ENCODE measurements at regions not wholly inside any gene's neighbourhood (a gene's known extent, or its start where the extent isn't known, plus 50 kb on each side); places are given as distances from the start of the nearest gene placed in this dataset.

DNA sequence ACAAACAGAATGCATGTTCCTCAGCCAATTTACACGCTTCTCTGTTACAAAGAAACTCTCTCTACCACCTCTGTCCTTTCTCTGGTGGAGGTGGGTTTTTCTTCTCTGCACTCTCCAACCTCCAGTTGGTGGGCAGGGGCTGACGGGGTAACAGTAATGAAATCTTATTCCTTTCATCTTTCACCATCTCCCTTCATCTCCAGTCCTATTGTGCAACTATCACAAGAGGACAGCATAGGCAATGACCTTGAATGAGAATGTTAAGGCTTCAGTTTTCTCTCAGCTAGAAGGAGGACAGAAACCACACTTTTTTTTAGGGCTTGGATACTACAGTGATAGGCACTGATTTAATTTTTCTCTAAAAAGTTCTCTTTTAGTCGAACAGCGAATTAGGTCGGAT is 81.7 kb upstream of the NEUROD1 start:
- no peak for ATAC-seq
- no peak for TF ChIP-seq CSDC2 (CRISPR knock-in tag; IDR thresholded peaks at IDR 0.05)

GRCh38 chr2:181762848-181763247 is 82.5 kb upstream of the NEUROD1 start:
- no peak for TF ChIP-seq ZNF8 (CRISPR knock-in tag; IDR thresholded peaks at IDR 0.05)
- TF ChIP-seq, protein P1, sequence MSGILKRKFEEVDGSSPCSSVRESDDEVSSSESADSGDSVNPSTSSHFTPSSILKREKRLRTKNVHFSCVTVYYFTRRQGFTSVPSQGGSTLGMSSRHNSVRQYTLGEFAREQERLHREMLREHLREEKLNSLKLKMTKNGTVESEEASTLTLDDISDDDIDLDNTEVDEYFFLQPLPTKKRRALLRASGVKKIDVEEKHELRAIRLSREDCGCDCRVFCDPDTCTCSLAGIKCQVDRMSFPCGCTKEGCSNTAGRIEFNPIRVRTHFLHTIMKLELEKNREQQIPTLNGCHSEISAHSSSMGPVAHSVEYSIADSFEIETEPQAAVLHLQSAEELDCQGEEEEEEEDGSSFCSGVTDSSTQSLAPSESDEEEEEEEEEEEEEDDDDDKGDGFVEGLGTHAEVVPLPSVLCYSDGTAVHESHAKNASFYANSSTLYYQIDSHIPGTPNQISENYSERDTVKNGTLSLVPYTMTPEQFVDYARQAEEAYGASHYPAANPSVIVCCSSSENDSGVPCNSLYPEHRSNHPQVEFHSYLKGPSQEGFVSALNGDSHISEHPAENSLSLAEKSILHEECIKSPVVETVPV (CRISPR knock-in tag; IDR thresholded peaks at IDR 0.05) = no peak
- TF ChIP-seq TOX (CRISPR knock-in tag; IDR thresholded peaks at IDR 0.05; ENCODE audit: borderline replicate concordance) = no peak
- ATAC-seq = no peak

DNA sequence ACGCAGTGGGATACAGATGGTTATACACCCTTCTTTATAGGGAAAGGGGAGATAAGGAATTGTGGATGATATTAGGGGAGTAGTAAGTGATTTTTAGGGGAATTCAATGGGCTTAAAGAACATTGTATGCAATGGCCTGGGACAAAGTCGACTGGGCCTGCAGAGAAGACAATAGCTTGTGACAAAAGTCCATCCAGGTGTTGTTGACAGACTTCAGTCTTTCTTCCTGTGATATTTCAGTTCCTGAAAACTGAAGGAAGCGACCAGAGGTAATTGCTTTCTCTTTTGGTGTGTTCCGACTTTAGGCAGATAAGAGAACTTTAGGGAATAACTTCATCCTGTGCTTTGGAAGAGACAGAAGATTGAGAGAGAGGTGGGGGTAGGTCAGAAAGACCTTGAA is 83.1 kb upstream of the NEUROD1 start:
- no peak for ATAC-seq
- TF ChIP-seq, protein P2, sequence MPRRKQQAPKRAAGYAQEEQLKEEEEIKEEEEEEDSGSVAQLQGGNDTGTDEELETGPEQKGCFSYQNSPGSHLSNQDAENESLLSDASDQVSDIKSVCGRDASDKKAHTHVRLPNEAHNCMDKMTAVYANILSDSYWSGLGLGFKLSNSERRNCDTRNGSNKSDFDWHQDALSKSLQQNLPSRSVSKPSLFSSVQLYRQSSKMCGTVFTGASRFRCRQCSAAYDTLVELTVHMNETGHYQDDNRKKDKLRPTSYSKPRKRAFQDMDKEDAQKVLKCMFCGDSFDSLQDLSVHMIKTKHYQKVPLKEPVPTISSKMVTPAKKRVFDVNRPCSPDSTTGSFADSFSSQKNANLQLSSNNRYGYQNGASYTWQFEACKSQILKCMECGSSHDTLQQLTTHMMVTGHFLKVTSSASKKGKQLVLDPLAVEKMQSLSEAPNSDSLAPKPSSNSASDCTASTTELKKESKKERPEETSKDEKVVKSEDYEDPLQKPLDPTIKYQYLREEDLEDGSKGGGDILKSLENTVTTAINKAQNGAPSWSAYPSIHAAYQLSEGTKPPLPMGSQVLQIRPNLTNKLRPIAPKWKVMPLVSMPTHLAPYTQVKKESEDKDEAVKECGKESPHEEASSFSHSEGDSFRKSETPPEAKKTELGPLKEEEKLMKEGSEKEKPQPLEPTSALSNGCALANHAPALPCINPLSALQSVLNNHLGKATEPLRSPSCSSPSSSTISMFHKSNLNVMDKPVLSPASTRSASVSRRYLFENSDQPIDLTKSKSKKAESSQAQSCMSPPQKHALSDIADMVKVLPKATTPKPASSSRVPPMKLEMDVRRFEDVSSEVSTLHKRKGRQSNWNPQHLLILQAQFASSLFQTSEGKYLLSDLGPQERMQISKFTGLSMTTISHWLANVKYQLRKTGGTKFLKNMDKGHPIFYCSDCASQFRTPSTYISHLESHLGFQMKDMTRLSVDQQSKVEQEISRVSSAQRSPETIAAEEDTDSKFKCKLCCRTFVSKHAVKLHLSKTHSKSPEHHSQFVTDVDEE (CRISPR knock-in tag; IDR thresholded peaks at IDR 0.05) = no peak
- no peak for TF ChIP-seq PPARA (CRISPR knock-in tag; IDR thresholded peaks at IDR 0.05; ENCODE audit: borderline replicate concordance)
- TF ChIP-seq, protein P1 (CRISPR knock-in tag; IDR thresholded peaks at IDR 0.05) = no peak
- no peak for TF ChIP-seq ZNF8 (CRISPR knock-in tag; IDR thresholded peaks at IDR 0.05)
- no peak for TF ChIP-seq TOX (CRISPR knock-in tag; IDR thresholded peaks at IDR 0.05; ENCODE audit: borderline replicate concordance)
- no peak for TF ChIP-seq ESRRG (CRISPR knock-in tag; IDR thresholded peaks at IDR 0.05)
- TF ChIP-seq ISL1 (CRISPR knock-in tag; IDR thresholded peaks at IDR 0.05) = no peak
- no peak for TF ChIP-seq TCF4 (CRISPR knock-in tag; IDR thresholded peaks at IDR 0.05; ENCODE audit: borderline replicate concordance)
- TF ChIP-seq ZFP30 (CRISPR knock-in tag; IDR thresholded peaks at IDR 0.05) = no peak
- no peak for TF ChIP-seq GLIS3 (CRISPR knock-in tag; IDR thresholded peaks at IDR 0.05)
- no peak for TF ChIP-seq ZFP3 (CRISPR knock-in tag; IDR thresholded peaks at IDR 0.05)
- no peak for TF ChIP-seq ZNF565 (CRISPR knock-in tag; conservative IDR thresholded peaks at IDR 0.05; ENCODE audit: low read depth)
- TF ChIP-seq, protein P3, sequence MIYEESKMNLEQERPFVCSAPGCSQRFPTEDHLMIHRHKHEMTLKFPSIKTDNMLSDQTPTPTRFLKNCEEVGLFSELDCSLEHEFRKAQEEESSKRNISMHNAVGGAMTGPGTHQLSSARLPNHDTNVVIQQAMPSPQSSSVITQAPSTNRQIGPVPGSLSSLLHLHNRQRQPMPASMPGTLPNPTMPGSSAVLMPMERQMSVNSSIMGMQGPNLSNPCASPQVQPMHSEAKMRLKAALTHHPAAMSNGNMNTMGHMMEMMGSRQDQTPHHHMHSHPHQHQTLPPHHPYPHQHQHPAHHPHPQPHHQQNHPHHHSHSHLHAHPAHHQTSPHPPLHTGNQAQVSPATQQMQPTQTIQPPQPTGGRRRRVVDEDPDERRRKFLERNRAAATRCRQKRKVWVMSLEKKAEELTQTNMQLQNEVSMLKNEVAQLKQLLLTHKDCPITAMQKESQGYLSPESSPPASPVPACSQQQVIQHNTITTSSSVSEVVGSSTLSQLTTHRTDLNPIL (CRISPR knock-in tag; IDR thresholded peaks at IDR 0.05; ENCODE audit: low read depth) = no peak
- TF ChIP-seq ZC3H10 (CRISPR knock-in tag; IDR thresholded peaks at IDR 0.05) = no peak
- no peak for TF ChIP-seq POU6F1 (CRISPR knock-in tag; IDR thresholded peaks at IDR 0.05; ENCODE audit: borderline replicate concordance, low read depth)
- TF ChIP-seq PATZ1 (CRISPR knock-in tag; IDR thresholded peaks at IDR 0.05; ENCODE audit: borderline replicate concordance) = no peak
- TF ChIP-seq BACH2 (CRISPR knock-in tag; IDR thresholded peaks at IDR 0.05; ENCODE audit: borderline replicate concordance) = no peak
- TF ChIP-seq OSR1 (CRISPR knock-in tag; IDR thresholded peaks at IDR 0.05) = no peak
- no peak for TF ChIP-seq RARB (CRISPR knock-in tag; IDR thresholded peaks at IDR 0.05)
